GM23248 (cell line): ENCODE measurements at regions not wholly inside any gene's neighbourhood (a gene's known extent, or its start where the extent isn't known, plus 50 kb on each side); places are given as distances from the start of the nearest gene placed in this dataset.

Source experiments
- EZH2 ChIP-seq: fragments of 200-600 bp; sonication (generic); IDR thresholded peaks from 2 replicates; pipeline ENCODE4 v1.6.1; 2018; ENCODE audit warnings: antibody characterized with exemption, mild to moderate bottlenecking; ENCODE audit not compliant: insufficient read depth, poor library complexity, severe bottlenecking
- EZH2phosphoT487 ChIP-seq: fragments of 200-600 bp; sonication (generic); IDR thresholded peaks from 2 replicates; pipeline ENCODE4 v1.6.1; 2018; ENCODE audit warnings: antibody characterized with exemption, moderate library complexity, mild to moderate bottlenecking, low read depth; ENCODE audit not compliant: insufficient read depth

- TF ChIP-seq EZH2 (no peak), EZH2phosphoT487 (no peak)
Observed at GRCh38 chr3:90087703-90088102, 980.3 kb downstream of the EPHA3 start.
